ENCODE measurements at regions not wholly inside any gene's neighbourhood (a gene's known extent, or its start where the extent isn't known, plus 50 kb on each side); places are given as distances from the start of the nearest gene placed in this dataset.

DNA sequence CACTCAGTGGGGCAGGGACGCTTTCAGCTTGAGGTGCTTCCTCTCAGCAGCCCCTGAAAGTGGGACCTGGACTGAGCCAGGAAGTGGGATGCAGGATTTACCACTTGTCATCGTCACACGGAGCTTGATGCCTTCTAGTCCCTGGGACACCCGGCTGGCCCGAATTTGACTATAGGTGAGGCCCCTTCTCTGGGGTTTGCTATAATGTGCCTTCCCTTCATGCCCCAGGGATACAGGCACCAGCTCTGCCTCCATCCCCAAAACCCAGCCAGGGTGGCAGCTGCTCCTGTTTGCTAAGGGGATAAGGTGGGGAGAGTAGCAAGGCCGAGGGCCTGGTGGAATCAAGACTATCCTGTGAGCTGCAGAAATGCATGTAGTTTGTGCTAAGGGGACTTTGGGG lies 235.0 kb downstream of the GLRX3 start:
- no peak for DNase-seq (ENCODE audit: low read depth)

DNA sequence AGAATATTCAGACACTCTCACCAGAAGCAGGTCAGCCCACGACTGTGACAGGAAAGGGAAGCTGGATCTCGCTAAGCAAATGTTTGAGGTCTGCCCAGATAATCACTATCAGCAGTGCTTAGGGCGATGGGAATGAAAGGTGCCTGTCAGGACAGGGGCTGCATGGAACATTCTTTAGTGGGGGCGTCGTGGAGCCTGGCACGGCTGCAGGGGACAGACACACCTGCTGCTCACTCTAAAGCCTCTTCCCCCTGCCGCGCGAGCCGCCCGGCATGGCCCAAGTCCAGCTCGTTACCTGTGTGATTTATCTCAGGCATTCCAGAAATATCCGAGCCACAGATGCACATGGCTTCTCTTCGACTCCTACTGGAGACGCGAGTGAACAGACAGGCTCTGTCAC lies 235.5 kb downstream of the GLRX3 start:
- no peak for DNase-seq (ENCODE audit: low read depth)

DNA sequence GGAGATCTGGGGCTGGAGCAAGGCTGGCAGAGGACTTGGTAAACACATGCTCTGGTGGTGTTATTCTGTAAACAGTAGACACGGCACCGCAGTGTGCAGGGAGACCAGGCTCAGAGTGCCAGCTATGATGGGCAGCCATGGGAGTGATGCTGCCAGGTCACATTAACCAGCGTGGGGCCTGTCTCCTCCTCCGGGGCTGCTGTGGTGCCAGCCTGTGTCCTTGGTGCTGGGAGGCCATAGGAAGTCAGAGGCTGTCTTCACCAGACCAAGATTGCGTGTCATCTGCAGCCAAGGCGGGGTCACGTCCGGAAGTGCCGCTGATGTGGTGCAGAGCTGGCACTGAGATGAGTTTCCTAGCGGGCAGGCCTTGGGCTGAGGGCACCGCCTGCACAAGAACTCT lies 236.0 kb downstream of the GLRX3 start:
- no peak for DNase-seq (ENCODE audit: low read depth)

DNA sequence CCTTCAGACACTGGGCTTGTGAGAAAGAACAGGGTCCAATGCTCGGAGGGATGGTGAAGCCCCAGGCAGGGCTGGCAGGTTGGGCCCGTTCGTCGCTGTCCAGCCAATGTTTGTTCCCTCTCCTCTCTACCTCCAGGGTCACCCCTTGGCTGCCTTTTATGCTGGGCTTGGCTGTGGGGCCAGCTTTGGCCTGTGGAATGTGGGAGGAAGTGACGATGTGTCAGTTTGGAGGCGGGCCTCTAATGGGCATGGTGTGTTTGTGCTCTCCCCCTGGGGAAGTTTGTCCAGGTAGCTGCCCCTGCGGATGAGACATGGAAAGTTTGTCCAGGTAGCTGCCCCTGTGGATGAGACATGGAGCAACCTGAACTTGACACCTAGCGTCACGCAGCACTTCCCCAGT lies 236.7 kb downstream of the GLRX3 start:
- DNase-seq (ENCODE audit: low read depth), result no peak

DNA sequence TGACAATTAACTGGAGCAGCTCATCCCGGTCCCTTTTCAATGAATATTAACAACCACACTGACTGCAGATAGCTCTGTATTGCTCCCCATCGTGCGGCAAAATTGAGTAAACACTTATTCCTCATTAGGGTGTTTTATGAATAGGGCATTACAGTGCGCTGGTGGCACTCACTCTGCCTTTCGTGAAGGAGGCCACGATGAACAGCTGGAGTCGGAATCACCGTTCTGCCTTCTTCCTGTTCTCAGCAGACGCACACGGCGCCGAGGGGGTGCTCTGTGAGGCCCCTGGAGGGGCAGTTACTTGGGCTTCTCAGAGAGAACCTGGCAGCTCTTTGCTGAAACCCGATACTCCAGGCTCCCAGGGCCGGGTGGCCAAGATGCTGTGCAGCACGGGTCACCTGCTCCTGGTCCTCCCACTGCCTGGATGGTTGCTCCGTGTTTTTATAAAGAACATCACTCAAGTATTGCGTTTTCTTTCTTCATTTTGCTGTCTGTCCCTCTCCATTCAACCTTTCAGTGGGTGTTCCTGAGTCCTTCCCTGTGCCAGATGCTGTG lies 241.9 kb downstream of the GLRX3 start:
- no peak for DNase-seq (ENCODE audit: low read depth)

DNA sequence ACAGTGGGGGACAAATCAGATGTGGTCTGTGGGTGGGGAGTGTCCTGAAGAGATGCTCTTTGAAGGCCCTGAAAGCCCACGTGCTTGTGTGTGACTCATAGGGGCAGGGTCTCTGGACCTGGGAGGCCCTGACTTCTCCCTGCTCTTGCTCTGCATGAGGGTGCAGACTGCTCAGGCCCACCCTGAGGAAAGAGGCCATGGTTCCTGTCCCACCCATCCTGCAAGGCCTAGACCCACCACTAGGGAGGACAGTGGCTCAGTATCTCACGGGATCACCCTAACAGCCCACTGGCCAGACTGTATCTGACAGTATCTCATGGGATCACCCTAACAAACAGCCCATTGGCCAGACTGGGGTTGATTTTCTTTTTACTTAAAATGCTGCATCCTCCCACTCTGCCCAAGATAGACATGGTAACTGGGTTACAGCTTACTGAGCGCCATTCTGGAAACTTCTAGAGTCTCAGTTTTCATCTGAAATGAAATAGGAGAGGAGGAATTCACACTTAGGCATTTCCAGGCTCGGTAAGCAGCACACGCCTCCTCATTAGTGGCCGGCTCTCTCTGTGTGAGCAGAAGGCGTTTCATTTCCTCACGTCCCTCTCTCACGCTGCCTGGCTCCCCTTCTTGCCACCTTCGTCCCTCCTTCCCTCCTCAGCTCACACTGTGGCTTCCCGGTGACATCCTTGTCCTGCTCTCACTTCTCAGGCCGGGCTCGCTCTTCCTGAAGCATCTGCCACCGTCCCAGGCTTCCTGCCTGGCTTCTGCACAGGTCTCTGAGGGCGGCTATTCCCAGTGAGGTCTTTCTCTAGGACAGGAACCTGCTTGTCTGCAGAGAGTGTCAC lies 242.6 kb downstream of the GLRX3 start:
- no peak for DNase-seq (ENCODE audit: low read depth)

GRCh38 chr10:130380056-130380455 lies 243.9 kb downstream of the GLRX3 start:
- no peak for DNase-seq (ENCODE audit: low read depth)

DNA sequence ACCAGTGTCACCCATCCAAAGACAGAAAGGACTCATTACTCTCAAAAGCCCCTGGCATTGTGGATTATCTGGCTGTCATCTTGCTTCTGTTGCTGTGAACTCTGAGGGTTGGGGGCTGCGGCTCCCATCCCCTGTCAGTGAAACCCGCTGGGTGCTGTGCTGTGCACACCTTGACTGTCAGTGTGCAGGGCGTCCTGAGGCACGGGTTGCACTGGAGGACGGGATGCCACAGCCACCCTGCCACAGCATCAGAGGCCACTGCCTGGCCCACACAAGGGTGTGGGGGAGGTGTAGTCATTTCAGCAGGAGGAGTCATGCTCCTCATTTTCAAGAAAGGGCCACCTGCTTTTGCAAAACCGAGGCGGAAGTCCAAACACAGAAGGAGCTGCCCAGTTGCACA lies 245.8 kb downstream of the GLRX3 start:
- no peak for DNase-seq (ENCODE audit: low read depth)

GRCh38 chr10:130387936-130388580 lies 251.9 kb downstream of the GLRX3 start:
- DNase-seq (ENCODE audit: low read depth), result no peak

- DNase-seq (ENCODE audit: low read depth), result no peak
These were observed 252.6 kb downstream of the GLRX3 start for GRCh38 chr10:130388746-130389145.

DNA sequence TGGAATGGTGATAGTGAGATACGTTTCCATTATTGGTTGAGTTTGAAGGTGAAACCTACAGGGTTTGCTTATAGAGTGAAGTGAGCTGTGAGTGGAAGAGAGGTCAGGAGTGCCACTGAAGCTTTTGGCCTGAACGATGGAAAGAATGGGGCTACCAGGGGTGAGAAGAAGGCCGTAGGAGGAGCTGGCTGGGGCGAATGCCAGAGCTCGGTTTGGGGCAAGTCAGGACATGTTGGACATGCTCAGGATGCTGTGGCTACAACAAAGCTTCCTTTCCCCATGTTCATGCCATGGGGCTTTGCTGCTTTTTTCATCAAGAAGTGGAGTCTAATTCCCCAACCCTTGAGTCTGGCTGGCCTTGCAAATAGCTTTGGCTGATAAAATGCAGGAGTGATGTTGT lies 253.7 kb downstream of the GLRX3 start:
- DNase-seq (ENCODE audit: low read depth), result no peak

DNA sequence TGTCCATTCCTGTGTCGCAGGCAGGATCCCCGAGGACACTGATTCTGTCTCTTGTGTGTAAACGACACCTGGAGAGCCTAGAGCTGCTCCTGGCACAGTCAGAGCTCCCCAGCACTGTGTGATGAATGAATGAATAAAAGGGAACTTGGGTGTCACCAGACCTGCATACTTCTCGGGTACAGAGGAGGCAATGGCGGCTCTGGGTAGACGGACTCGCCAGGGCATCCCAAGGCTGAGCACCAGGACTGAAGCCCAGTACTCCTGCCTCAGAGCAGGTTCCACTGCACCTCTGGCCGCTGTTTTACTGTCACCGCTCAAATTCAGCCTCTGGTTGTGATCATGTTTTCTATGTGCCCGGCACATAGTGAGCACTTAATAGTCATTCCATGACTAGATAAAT lies 255.8 kb downstream of the GLRX3 start:
- no peak for DNase-seq (ENCODE audit: low read depth)

GRCh38 chr10:130393342-130393741 lies 257.2 kb downstream of the GLRX3 start:
- no peak for DNase-seq (ENCODE audit: low read depth)

- no peak for DNase-seq (ENCODE audit: low read depth)
These were observed 258.6 kb downstream of the GLRX3 start for GRCh38 chr10:130394832-130395231.

DNA sequence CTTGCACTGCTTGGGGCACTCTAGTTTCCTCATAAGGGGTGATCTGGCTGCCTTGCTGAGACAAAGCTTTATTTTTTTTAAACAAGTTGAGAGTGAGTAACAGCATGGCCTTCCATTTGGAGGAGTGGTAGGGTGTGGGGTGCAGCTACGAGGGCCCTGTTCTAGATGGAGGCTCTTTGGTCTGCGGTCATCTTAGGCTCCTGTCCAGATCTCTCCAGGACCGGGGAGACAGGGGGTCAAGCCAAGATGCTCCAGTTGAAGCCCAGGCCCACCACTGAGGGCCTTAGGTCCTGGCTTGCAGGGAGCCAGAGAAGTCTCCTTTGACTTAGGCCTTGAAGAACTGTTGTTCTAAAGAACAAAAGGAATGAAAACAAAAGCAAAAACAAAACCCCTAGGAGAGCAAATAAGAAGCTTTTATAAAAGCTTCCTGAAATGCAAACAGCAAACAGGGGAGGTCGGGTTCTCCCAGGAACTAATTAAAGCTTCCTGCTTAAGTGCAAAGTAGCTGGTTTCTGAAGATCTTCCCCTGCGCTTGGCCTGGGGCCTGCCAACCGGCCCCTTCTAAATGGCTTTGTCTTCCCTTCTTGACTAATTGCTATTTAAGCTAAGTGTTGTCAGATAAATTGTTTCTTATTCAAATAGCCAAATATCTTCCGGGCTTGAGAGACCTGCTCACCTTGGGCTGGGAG lies 259.2 kb downstream of the GLRX3 start:
- DNase-seq (ENCODE audit: low read depth), result no peak

DNA sequence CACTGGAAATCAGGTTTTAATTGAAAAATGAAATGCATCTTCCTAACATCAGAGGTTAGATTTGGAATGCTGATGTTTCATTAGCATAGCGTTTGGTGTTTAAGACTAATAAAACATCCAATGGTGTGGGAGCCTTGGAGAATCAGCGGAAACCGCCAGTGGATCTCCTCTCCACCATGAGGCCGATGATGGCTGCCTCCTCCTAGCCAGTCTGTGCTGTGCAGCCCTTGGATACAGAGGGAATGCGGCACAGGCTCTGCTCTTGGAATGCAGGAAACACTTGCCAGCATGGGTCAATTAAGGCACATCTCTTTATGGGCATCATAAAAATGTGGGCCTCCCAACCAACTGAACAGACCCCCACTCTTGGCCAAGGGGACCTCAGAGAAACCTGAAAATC lies 259.9 kb downstream of the GLRX3 start:
- no peak for DNase-seq (ENCODE audit: low read depth)

DNA sequence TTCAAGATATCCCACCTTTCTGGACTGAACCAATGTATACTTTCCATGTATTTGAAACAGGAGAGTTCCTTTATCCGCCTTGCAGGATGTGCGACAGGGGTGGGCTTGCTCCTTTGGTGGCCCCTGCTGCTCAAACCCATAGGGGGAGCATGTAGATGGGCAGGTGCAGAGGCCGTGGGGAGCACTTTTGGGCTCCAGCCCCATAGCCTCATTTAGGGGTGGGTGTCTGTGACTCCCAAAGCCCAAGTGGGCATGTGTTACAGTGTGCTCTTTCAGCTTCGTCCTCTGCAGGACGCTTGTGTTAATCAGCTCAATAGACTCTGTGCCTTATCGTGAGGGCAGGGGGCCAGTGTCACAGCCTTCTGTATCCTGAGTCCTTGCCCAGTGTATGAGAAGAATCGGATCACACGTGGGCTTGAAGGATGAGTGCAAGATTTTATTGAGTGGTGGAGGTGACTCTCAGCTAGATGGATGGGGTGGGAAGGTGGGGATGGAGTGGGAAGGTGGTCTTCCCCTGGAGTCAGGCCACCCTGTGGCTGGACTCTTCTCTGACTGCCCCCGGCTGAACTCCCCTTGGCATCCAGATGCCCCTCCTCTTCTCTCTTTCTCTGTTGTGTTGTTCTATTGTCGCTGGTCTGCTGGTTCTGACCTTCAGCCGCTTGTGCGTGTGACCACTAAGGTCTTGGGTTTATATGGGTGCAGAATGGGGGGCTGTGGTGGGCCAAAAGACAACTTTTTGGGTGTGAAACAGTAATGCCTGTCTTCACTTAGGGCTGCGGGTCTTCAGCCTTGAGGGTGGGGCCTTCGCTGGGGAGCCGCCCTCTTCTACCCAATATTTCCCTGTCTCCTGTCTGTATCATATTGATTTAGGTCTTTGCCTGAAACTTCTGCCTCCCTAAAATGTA lies 262.2 kb downstream of the GLRX3 start:
- DNase-seq (ENCODE audit: low read depth), result no peak

DNA sequence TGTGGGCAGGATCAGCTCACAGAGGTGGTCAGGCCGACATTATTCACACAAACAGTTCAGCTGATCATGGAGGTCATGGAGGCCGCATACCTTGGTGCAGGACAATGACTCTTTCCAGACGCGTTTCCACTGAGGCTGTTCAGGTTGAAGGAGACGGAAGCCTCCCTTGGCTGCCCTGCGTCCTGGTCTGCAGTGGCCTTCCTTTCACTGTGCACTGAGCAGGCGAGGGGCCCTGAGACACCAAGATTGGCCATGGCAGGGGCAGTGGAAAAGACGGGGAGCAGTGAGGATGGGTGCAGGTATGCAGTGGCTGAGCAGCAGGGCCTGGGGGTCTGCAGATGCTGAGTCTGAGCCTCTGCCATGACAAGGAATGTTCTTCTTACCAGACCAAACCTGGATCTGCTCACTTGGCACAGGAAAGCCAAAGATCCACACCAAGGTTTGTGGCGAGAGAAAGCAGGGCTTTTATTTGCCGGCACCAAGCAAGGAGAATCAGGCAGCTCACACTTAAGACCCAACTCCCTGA lies 263.3 kb downstream of the GLRX3 start:
- DNase-seq (ENCODE audit: low read depth), result no peak

- DNase-seq (ENCODE audit: low read depth), result no peak
These were observed 264.7 kb downstream of the GLRX3 start for GRCh38 chr10:130400890-130401289.

DNA sequence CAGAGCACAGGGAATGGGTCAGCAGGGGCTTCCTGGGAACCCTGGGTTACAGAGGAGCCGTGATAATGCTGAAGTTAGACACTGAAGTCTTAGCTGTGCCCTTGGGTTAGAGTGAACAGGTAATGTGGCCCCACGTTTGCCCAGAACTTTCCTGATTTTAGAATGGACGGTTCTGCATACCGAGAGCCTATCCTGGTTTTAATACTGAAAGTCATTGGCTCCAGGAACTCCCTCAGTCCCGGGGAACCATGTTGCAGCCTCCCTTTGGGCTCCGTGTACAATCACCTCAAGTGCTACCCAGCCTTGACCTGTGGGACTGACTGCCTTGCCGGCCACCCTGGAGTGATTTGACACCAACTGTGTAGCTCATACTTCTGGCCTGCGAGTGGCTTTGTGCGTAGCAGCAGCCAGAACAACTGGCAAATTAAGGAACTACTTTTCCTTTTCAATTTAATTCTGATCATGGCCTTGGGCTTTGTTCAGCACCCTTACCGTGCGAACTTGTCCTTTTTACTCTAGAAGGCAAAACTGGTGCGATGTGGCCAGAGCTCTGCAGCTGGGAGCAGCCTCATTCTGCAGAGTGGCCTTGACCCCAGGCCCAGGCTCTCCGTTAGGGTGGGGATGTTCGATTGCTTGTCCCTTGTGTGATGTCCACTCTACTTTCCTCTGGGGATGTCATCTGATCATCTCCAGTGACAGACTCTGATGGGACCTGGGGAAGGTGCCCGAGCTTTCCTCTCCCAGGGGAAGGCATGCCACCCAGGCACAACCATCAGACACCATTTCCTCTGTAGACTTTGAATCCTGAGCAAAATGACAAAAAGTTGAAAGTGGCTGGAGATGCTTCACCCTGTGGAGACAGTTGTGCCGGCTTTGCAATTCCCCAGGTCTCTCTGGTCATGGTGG lies 265.9 kb downstream of the GLRX3 start:
- no peak for DNase-seq (ENCODE audit: low read depth)
